H1 (cell line): ENCODE measurements at regions not wholly inside any gene's neighbourhood (a gene's known extent, or its start where the extent isn't known, plus 50 kb on each side); places are given as distances from the start of the nearest gene placed in this dataset.

ENCODE experiments used
- CEBPB ChIP-seq: IDR thresholded peaks from 2 replicates; pipeline ENCODE4 v1.6.1; 2012; ENCODE audit warnings: low read depth, low read length
- CTCF ChIP-seq, 3 experiments: IDR thresholded peaks; 1 replicate in 2 of 3; 2 replicates in 1 of 3; pipeline versions ENCODE4 v1.5.1 to v1.6.1; 2011; ENCODE audit warnings: low read length in 3 of 3, mild to moderate bottlenecking in 3 of 3, inconsistent platforms in 2 of 3, low read depth in 1 of 3, moderate library complexity in 1 of 3; ENCODE audit not compliant: insufficient read depth in 1 of 3; ENCODE audit errors: control extremely low read depth in 1 of 3
- EZH2 ChIP-seq: fragments of 200-600 bp; sonication (generic); IDR thresholded peaks from 2 replicates; pipeline ENCODE4 v1.7.1; 2012; ENCODE audit warnings: low read depth, mild to moderate bottlenecking, moderate library complexity, low read length, inconsistent platforms; ENCODE audit not compliant: severe bottlenecking
- GABPA ChIP-seq: IDR thresholded peaks from 2 replicates; pipeline ENCODE4 v1.6.1; 2011; ENCODE audit warnings: mild to moderate bottlenecking, low read length, moderate library complexity, borderline replicate concordance; ENCODE audit not compliant: insufficient read depth
- HDAC2 ChIP-seq, 2 experiments: fragments of 300-600 bp in 1 of 2; sonication (generic) in 1 of 2; IDR thresholded peaks; 2 replicates each; pipeline ENCODE4 v1.6.1; 2011 to 2012; ENCODE audit warnings: low read depth in 2 of 2, low read length in 2 of 2, mild to moderate bottlenecking in 2 of 2, moderate library complexity in 2 of 2, borderline replicate concordance in 1 of 2, inconsistent platforms in 1 of 2
- POLR2A ChIP-seq, 2 experiments: IDR thresholded peaks; 1 replicate in 1 of 2; 2 replicates in 1 of 2; pipeline ENCODE4 v1.6.1; 2011; ENCODE audit warnings: low read depth in 2 of 2, low read length in 2 of 2, mild to moderate bottlenecking in 2 of 2; ENCODE audit errors: control extremely low read depth in 1 of 2
- POU5F1 ChIP-seq: IDR thresholded peaks from 2 replicates; pipeline ENCODE4 v1.6.1; 2011; ENCODE audit warnings: low read depth, mild to moderate bottlenecking, low read length, moderate library complexity
- RAD21 ChIP-seq, 2 experiments: IDR thresholded peaks in 1 of 2; conservative IDR thresholded peaks in 1 of 2; 2 replicates each; pipeline ENCODE4 v1.6.1; 2011; ENCODE audit warnings: low read depth in 2 of 2, low read length in 2 of 2, improper control_type of control experiment in 1 of 2, inconsistent platforms in 1 of 2, mild to moderate bottlenecking in 1 of 2, moderate library complexity in 1 of 2
- RNF2 ChIP-seq: fragments of 200-900, 300-1000 bp; sonication (generic); IDR thresholded peaks from 2 replicates; pipeline ENCODE4 v1.7.1; 2016; ENCODE audit warnings: borderline replicate concordance, low read depth, mild to moderate bottlenecking, antibody characterized with exemption, low read length; ENCODE audit not compliant: poor library complexity, severe bottlenecking; ENCODE audit errors: missing control alignments
- YY1 ChIP-seq: IDR thresholded peaks from 2 replicates; pipeline ENCODE4 v1.6.1; 2011; ENCODE audit warnings: low read depth, mild to moderate bottlenecking, low read length

GRCh38 chr4:115841871-115842270 is 728.5 kb upstream of the NDST4 start:
- TF ChIP-seq RNF2: no peak
- TF ChIP-seq CTCF (IDR thresholded peaks at IDR 0.05; ENCODE audit: control extremely low read depth in 1 of 3, insufficient read depth in 1 of 3, low read depth in 1 of 3, low read length in 3 of 3): no peak
- TF ChIP-seq RAD21 (IDR thresholded peaks at IDR 0.05 in 1 of 2, conservative IDR thresholded peaks at IDR 0.05 in 1 of 2; ENCODE audit: low read depth in 2 of 2, low read length in 2 of 2): no peak
- TF ChIP-seq POU5F1: no peak
- no peak for TF ChIP-seq POLR2A (IDR thresholded peaks at IDR 0.05; ENCODE audit: control extremely low read depth in 1 of 2, low read depth in 2 of 2, low read length in 2 of 2)
- TF ChIP-seq GABPA: no peak
- TF ChIP-seq HDAC2 (IDR thresholded peaks at IDR 0.05; ENCODE audit: borderline replicate concordance in 1 of 2, low read depth in 2 of 2, low read length in 2 of 2): no peak
- no peak for TF ChIP-seq CEBPB
- no peak for TF ChIP-seq YY1
- TF ChIP-seq EZH2: no peak
